ENCODE measurements at regions not wholly inside any gene's neighbourhood (a gene's known extent, or its start where the extent isn't known, plus 50 kb on each side); places are given as distances from the start of the nearest gene placed in this dataset.

DNA sequence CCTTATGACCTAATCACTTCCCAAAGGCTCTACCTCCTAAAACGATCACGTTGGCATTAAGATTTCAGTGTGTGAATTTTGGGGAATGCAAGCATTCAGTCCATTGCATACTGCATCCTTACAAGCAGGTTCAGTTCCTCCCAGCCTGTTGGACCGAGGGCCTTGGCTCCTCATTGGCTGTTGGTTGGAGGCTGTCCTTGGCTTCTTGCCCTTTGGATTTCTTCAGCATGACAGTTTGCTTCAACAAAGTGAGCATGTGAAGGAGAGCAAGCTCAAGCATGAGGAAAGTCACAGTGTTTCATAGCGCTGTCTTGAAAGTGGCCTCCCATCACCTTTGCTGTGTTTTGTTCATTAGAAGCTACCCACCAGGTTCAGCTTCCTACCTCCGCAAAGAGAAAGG is 109.5 kb downstream of the GADD45G start:
- WGBS, 2 donors, result 63 to 73% methylated on average over 5 of the region's 5 CpGs
- Histone ChIP-seq H3K4me1 (ENCODE audit: control insufficient read depth in 5 of 5, insufficient read depth in 5 of 5, low read length in 5 of 5) (peaks cover 0 to 10% (median 8%) of the 10 kb centered on the region in 5 donors), H3K9ac (ENCODE audit: insufficient read depth in 1 of 2, low read length in 2 of 2) (no peak overlapping the region), H3K9me3 (ENCODE audit: control insufficient read depth in 4 of 4, insufficient read depth in 3 of 4, low read length in 3 of 4) (peaks cover 0 to 5% (median 0%) of the 10 kb centered on the region in 4 donors), H3K27me3 (ENCODE audit: control insufficient read depth in 3 of 3, insufficient read depth in 3 of 3, low read length in 2 of 3) (no peaks in the 10 kb centered on the region), H3K27ac (ENCODE audit: low read depth in 1 of 2, low read length in 1 of 2) (no peak overlapping the region), H3K4me3 (no peak overlapping the region), H3K36me3 (ENCODE audit: control insufficient read depth in 4 of 4, insufficient read depth in 4 of 4, low read length in 4 of 4) (no peaks in the 10 kb centered on the region)
- peak; percentile 39 to 72 (median 59) for DNase-seq
- TF ChIP-seq, protein P1, sequence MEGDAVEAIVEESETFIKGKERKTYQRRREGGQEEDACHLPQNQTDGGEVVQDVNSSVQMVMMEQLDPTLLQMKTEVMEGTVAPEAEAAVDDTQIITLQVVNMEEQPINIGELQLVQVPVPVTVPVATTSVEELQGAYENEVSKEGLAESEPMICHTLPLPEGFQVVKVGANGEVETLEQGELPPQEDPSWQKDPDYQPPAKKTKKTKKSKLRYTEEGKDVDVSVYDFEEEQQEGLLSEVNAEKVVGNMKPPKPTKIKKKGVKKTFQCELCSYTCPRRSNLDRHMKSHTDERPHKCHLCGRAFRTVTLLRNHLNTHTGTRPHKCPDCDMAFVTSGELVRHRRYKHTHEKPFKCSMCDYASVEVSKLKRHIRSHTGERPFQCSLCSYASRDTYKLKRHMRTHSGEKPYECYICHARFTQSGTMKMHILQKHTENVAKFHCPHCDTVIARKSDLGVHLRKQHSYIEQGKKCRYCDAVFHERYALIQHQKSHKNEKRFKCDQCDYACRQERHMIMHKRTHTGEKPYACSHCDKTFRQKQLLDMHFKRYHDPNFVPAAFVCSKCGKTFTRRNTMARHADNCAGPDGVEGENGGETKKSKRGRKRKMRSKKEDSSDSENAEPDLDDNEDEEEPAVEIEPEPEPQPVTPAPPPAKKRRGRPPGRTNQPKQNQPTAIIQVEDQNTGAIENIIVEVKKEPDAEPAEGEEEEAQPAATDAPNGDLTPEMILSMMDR (IDR thresholded peaks at IDR 0.05; ENCODE audit: control extremely low read depth, extremely low read depth), result no peak
- no peak for ATAC-seq (ENCODE audit: insufficient read depth, low FRiP score)

DNA sequence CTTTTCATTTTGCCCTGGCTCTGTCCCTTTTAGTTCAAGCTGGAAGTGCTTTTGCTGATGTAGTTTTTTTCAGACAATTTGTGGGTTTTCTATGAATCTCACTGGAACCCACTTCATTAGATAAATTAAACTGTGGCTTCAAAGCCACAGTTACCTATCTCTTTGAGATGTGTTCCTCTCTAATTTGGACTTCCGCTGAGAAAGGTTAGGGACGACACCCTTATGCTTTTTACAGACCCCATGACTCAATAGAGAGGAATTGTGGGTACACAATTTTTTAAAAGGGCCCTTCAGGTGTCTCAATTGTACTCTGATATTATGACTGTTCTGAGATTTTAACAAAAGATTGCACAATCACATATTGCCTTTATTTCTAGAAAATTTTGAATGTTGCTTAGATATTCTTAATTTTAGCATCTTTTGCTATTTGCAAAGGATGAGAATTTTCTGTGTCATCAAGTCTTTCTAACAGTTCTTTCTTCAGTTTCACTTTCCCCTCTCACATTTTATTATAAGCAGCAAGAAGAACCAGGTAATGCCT is 110.6 kb downstream of the GADD45G start:
- 71 to 90% methylated on average over 2 of the region's 2 CpGs for WGBS, 2 donors
- Histone ChIP-seq H3K27ac (ENCODE audit: low read depth in 1 of 2, low read length in 1 of 2) (no peak overlapping the region), H3K4me3 (no peak overlapping the region), H3K9me3 (ENCODE audit: control insufficient read depth in 4 of 4, insufficient read depth in 3 of 4, low read length in 3 of 4) (peaks cover 0 to 7% (median 0%) of the 10 kb centered on the region in 4 donors), H3K36me3 (ENCODE audit: control insufficient read depth in 4 of 4, insufficient read depth in 4 of 4, low read length in 4 of 4) (no peaks in the 10 kb centered on the region), H3K9ac (ENCODE audit: insufficient read depth in 1 of 2, low read length in 2 of 2) (no peak overlapping the region), H3K4me1 (ENCODE audit: control insufficient read depth in 5 of 5, insufficient read depth in 5 of 5, low read length in 5 of 5) (peaks cover 0 to 8% (median 5%) of the 10 kb centered on the region in 5 donors), H3K27me3 (ENCODE audit: control insufficient read depth in 3 of 3, insufficient read depth in 3 of 3, low read length in 2 of 3) (no peaks in the 10 kb centered on the region)
- no peak for ATAC-seq (ENCODE audit: insufficient read depth, low FRiP score)
- TF ChIP-seq, protein P1 (IDR thresholded peaks at IDR 0.05; ENCODE audit: control extremely low read depth, extremely low read depth), result no peak
- DNase-seq, result no peak

DNA sequence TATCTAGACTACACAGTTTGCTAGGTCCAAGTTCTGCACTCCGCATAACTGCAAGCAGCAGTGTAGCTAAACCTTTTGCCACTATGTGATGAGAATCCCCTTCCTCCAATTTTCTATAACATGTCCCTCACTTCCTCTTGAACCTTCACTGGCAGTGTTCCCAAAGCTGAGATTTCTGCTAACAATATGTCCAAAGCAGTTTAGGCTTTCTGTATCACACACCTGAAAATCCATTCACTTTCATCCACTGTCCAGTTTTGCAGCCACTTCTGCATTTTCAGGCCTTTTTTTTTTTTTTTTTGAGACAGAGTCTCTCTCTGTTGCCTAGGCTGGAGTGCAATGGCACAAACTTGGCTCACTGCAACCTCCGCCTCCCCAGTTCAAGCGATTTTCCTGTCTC is 111.1 kb downstream of the GADD45G start:
- WGBS, 2 donors, result 91 to 96% methylated on average over 3 of the region's 3 CpGs
- peak in 1 of 3 donors; percentile 39 for DNase-seq

More for the DNA sequence above, 111.1 kb downstream of the GADD45G start:
- H3K4me3 ChIP-seq, result no peak overlapping the region
- no peaks in the 10 kb centered on the region for H3K36me3 ChIP-seq (ENCODE audit: control insufficient read depth in 4 of 4, insufficient read depth in 4 of 4, low read length in 4 of 4)
- no peak overlapping the region for H3K27ac ChIP-seq (ENCODE audit: low read depth in 1 of 2, low read length in 1 of 2)
- peaks cover 0 to 5% (median 4%) of the 10 kb centered on the region in 5 donors for H3K4me1 ChIP-seq (ENCODE audit: control insufficient read depth in 5 of 5, insufficient read depth in 5 of 5, low read length in 5 of 5)
- no peak for ATAC-seq (ENCODE audit: insufficient read depth, low FRiP score)
- TF ChIP-seq, protein P1 (IDR thresholded peaks at IDR 0.05; ENCODE audit: control extremely low read depth, extremely low read depth), result no peak
- H3K9me3 ChIP-seq (ENCODE audit: control insufficient read depth in 4 of 4, insufficient read depth in 3 of 4, low read length in 3 of 4), result peaks cover 0 to 7% (median 0%) of the 10 kb centered on the region in 4 donors
- no peak overlapping the region for H3K9ac ChIP-seq (ENCODE audit: insufficient read depth in 1 of 2, low read length in 2 of 2)
- H3K27me3 ChIP-seq (ENCODE audit: control insufficient read depth in 3 of 3, insufficient read depth in 3 of 3, low read length in 2 of 3), result no peaks in the 10 kb centered on the region
